NT2/D1 (cell line): ENCODE measurements at regions not wholly inside any gene's neighbourhood (a gene's known extent, or its start where the extent isn't known, plus 50 kb on each side); places are given as distances from the start of the nearest gene placed in this dataset.

Experiments
- SUZ12 ChIP-seq: IDR thresholded peaks from 2 replicates; pipeline ENCODE4 v1.6.1; 2011; ENCODE audit not compliant: insufficient read length, insufficient read depth; ENCODE audit errors: extremely low read depth
- YY1 ChIP-seq: IDR thresholded peaks from 2 replicates; pipeline ENCODE4 v1.6.1; 2011; ENCODE audit not compliant: insufficient read length, insufficient read depth
- ZNF274 ChIP-seq: IDR thresholded peaks from 2 replicates; pipeline ENCODE4 v1.6.1; 2011; ENCODE audit warnings: mild to moderate bottlenecking, low read depth, low read length

GRCh38 chr9:25773805-25774204 lies 95.6 kb upstream of the TUSC1 start:
- TF ChIP-seq YY1: no peak
- TF ChIP-seq SUZ12: no peak
- no peak for TF ChIP-seq ZNF274
